ENCODE measurements at regions not wholly inside any gene's neighbourhood (a gene's known extent, or its start where the extent isn't known, plus 50 kb on each side); places are given as distances from the start of the nearest gene placed in this dataset.

- peaks cover 2% of the 10 kb centered on the region for H3K9me3 Mint-ChIP-seq
- DNase-seq (ENCODE audit: low read depth, low spot score) = no peak
- H3K36me3 Mint-ChIP-seq (ENCODE audit: low read depth) = no peaks in the 10 kb centered on the region
- no peaks in the 10 kb centered on the region for H3K4me1 Mint-ChIP-seq
- no peaks in the 10 kb centered on the region for H3K27me3 Mint-ChIP-seq (ENCODE audit: low read depth)
- TF ChIP-seq, protein P1, sequence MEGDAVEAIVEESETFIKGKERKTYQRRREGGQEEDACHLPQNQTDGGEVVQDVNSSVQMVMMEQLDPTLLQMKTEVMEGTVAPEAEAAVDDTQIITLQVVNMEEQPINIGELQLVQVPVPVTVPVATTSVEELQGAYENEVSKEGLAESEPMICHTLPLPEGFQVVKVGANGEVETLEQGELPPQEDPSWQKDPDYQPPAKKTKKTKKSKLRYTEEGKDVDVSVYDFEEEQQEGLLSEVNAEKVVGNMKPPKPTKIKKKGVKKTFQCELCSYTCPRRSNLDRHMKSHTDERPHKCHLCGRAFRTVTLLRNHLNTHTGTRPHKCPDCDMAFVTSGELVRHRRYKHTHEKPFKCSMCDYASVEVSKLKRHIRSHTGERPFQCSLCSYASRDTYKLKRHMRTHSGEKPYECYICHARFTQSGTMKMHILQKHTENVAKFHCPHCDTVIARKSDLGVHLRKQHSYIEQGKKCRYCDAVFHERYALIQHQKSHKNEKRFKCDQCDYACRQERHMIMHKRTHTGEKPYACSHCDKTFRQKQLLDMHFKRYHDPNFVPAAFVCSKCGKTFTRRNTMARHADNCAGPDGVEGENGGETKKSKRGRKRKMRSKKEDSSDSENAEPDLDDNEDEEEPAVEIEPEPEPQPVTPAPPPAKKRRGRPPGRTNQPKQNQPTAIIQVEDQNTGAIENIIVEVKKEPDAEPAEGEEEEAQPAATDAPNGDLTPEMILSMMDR (conservative IDR thresholded peaks at IDR 0.05) = no peak
- no peak overlapping the region for H3K4me3 Mint-ChIP-seq
- H3K27ac Mint-ChIP-seq (ENCODE audit: unreplicated experiment) = no peak overlapping the region
Observed at GRCh38 chr14:43983721-43984120, 523.4 kb downstream of the FSCB start.

- Mint-ChIP-seq H3K27ac (ENCODE audit: unreplicated experiment) (no peak overlapping the region), H3K4me3 (no peak overlapping the region), H3K9me3 (peaks cover 3% of the 10 kb centered on the region), H3K36me3 (ENCODE audit: low read depth) (no peaks in the 10 kb centered on the region), H3K4me1 (no peaks in the 10 kb centered on the region), H3K27me3 (ENCODE audit: low read depth) (no peaks in the 10 kb centered on the region)
- TF ChIP-seq, protein P1 (conservative IDR thresholded peaks at IDR 0.05) = no peak
- DNase-seq (ENCODE audit: low read depth, low spot score) = no peak
Observed at GRCh38 chr14:43981135-43981768, 525.8 kb downstream of the FSCB start.

- Mint-ChIP-seq H3K9me3 (peaks cover 7% of the 10 kb centered on the region), H3K27ac (ENCODE audit: unreplicated experiment) (no peak overlapping the region), H3K36me3 (ENCODE audit: low read depth) (no peaks in the 10 kb centered on the region), H3K4me3 (no peak overlapping the region), H3K27me3 (ENCODE audit: low read depth) (no peaks in the 10 kb centered on the region), H3K4me1 (no peaks in the 10 kb centered on the region)
- DNase-seq (ENCODE audit: low read depth, low spot score) = no peak
- TF ChIP-seq, protein P1 (conservative IDR thresholded peaks at IDR 0.05) = no peak
Observed at GRCh38 chr14:43956741-43957140, 550.3 kb downstream of the FSCB start.

DNA sequence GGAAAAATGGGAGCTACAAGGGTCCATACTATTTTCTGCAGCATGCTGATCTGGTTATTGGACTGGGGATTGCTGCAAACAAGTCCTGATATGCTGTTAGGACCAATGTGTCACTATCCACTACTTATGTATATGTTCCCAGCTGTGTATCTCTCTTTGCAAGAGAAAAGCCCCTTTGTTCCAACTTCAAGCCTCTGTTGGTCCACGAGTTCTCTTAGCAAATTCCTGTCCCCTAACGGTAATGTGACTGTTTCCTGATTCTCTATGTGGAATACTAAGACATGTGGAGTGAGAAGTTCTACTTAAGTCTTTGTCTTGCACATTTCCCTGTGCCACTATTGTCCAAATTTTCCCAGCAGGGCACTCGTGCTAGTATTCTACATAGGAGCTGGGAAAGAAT, 557.7 kb downstream of the FSCB start:
- no peaks in the 10 kb centered on the region for H3K9me3 Mint-ChIP-seq
- H3K27me3 Mint-ChIP-seq (ENCODE audit: low read depth) = no peaks in the 10 kb centered on the region
- DNase-seq (ENCODE audit: low read depth, low spot score) = no peak
- no peaks in the 10 kb centered on the region for H3K36me3 Mint-ChIP-seq (ENCODE audit: low read depth)
- no peak overlapping the region for H3K4me3 Mint-ChIP-seq
- peaks cover 8% of the 10 kb centered on the region for H3K4me1 Mint-ChIP-seq
- TF ChIP-seq, protein P1 (conservative IDR thresholded peaks at IDR 0.05) = no peak
- H3K27ac Mint-ChIP-seq (ENCODE audit: unreplicated experiment) = peak overlapping the region; percentile 8

- Mint-ChIP-seq H3K27me3 (ENCODE audit: low read depth) (no peaks in the 10 kb centered on the region), H3K36me3 (ENCODE audit: low read depth) (no peaks in the 10 kb centered on the region), H3K4me1 (no peaks in the 10 kb centered on the region), H3K27ac (ENCODE audit: unreplicated experiment) (no peak overlapping the region), H3K4me3 (no peak overlapping the region), H3K9me3 (peaks cover 11% of the 10 kb centered on the region)
- TF ChIP-seq, protein P1 (conservative IDR thresholded peaks at IDR 0.05) = no peak
- no peak for DNase-seq (ENCODE audit: low read depth, low spot score)
Observed at GRCh38 chr14:43939836-43940235, 567.2 kb downstream of the FSCB start.

All from neural crest cell (in vitro differentiated cells).